DMS53 treated with DMSO at 0.1 percent for 48 hours (cell line): ENCODE measurements at regions not wholly inside any gene's neighbourhood (a gene's known extent, or its start where the extent isn't known, plus 50 kb on each side); places are given as distances from the start of the nearest gene placed in this dataset.

Source experiments
- DNase-seq: peaks from one replicate; lab custom pipeline; 2025; ENCODE audit not compliant: unreplicated experiment; lab: John Stamatoyannopoulos, UW

DNA sequence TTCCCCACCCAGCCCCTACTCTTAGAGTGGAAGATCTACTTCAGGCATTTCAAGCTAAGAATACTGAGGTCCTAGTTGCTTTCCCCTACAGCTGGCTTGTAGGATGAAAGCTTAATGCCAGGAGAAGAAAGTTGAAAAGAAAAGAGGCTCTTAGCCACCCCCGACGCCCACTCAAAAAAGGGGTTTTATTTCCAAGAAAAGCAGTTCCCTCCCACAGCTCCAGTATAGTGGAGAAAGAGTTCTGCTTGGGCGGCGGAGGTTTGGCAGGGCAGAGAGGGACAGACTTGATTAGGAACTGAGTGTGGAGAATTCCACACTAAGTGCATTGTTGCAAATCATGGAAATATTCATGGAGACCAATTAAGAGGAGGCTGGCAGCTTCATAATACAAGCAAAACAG is 470.9 kb downstream of the ETS1 start:
- no peak for DNase-seq

DNA sequence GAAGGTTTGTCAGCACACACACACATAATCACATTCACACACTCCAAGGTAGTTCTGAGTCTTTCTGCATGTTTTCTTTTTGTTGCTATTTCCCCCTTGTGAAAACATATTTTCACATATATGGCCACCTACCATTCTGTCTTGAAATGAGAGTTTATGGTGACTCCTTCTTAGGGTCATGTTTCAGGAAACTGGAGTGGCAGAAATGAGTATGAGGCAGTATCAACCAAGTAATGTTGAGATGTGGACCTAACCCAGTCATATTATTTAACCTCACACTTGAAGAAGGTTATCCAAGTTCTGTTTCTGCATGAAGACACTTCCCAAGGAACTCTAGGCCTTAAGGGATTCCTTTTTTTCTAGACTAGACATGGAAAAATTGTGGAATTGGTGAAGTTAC is 481.4 kb downstream of the ETS1 start:
- DNase-seq: no peak

DNA sequence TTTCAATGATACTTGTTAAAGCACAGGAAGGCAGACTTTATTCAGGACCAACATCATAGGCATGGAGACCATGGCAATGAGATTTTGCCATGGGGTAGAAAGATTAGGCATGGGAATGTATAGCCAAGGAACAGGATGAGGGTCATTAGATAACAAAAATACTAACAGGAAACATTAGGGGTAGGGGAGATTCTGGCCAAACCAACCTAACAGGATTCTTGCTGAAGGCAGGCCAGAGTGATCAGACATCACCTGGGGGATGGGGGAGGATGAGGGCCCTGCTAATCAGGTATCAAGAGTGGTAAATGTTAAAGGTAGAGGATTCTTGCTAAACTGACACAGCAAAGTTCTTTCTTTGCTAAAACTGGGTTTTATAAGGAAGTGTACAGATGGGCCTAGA is 481.8 kb downstream of the ETS1 start:
- DNase-seq: no peak

DNA sequence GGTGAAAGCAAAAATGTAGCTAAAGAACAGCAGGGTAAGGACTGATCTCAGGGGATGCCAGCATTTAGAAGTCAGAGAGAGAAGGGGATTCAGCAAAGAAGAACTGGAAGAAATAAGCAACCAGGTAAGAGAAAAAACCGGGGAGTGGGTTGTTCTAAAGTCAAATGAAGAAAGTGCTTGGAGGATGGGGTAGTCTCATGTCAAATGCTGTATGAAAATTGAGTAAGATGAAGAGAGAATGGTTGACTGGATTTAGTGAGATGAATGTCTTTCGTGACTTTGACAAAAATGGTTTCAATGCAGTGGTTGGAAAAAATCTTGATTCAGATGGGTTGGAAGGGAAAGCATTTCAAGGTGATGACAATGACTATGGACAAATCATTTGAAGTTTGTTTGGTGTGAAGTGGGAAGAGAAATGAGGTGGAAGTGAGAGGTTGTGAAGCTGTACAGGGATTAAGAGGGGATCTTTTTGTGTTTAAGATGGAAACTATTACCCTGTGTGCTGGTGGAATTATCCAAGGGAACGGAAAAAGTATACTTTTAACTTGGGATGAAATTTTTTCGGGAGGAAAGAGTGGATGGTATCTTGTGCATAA is 484.0 kb downstream of the ETS1 start:
- no peak for DNase-seq

DNA sequence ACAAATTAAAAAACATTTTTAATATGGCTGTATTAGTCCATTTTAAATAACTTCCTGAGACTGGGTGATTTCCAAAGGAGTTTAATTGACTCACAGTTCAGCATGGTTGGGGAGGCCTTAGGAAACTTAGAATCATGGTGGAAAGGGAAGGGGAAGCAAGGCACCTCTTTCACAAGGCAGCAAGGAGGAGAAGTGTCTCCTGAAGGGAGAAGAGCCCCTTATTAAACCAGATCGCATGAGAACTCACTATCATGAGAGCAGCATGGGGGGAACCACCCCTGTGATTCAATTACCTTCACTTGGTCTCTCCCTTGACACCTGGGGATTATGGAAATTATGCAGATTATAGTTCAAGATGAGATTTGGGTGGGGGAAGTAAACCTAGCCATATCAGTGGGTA is 488.6 kb downstream of the ETS1 start:
- DNase-seq: no peak

DNA sequence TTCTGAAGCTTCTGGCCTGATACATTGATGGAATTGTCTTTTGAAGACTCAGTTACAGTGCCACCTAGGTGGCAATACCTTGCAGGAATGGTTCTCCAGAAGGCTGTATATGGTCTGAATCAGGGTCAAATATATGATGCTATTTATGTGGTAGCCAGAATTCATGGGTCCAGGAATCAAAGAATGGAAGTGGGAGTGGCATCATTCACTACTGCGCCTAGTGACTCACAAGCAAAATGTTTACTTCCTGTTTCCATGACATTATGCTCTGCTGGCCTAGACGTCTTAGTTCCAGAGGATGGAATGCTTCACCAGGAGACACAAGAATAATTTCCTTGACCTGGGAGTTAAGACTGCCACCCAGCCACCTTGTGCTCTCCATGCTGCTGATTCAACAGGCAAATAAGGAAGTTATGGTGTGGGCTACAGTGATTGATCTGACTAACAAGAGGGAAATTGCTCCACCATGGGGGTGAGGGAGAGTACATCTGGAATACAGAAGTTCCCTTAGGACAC is 491.8 kb downstream of the ETS1 start:
- peak; percentile 46 for DNase-seq

DNA sequence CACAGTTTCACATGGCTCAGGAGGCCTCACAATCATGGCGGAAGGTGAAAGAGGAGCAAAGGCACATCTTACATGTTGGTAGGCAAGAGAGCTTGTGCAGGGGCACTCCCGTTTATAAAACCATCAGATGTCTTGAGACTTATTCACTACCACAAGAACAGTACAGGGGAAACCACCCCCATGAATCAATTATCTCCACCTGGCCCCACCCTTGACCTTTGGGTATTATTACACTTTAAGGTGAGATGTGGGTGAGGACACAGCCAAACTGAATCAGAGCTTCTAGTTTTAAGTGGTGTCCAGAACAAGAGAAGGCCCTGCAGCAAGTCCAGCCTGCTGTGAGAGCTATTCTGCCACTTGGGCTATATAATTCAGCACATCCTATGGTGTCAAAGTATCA is 493.7 kb downstream of the ETS1 start:
- DNase-seq: no peak

DNA sequence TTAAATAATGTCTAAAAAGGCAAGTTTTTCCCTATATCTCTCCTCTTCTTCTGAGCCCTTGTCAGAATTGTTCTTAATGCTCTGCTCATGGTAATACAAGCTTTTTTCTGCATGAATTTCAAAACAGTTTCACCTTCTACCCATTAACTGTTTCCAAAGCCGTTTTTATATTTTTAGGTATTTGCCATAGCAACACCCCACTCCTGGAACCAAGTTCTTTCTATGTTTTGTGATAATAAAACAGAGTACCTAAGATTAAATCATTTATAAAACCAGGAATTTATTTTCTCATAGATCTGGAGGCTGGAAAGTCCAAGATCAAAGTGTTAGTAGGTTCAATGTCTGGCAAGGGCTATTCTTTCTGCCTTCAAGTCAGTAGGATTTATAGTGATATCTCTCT is 497.4 kb downstream of the ETS1 start:
- DNase-seq: no peak

DNA sequence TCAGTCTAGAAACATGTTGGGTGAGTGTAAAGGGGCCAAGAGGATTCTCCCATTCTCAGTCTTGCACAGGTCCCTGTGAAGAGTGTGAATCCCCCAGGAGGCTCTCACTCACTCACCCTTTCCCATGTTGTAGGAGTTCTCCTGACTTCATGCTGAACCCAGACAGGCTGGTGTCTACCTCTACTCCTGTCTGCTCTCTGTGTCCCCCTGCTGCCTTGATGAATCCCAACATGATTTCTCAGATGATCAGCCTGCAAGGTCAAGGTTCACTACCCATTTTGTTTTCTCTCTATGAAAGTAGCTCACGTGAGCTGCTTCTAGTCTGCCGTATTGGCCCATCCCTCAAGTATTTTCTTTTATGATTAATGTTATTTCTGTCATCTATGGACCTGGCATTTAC is 500.6 kb downstream of the ETS1 start:
- no peak for DNase-seq

DNA sequence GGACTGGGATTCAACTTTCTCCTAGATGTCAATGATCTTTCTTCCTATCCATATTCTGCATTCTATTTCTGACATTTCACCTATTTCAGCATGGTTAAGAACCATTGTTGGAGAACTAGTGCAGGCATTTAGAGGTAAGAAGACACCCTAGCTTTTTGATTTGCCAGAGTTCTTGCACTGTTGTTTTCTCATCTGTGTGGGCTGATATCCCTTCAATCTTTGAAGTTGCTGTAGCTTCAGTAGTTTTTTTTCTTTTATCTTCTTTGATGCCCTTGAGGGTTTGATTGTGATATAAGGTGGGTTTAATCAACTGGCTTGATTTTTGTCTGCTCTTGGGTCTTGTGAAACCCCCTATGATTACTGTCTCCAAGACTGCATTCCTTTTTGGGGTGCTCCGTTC is 502.1 kb downstream of the ETS1 start:
- DNase-seq: no peak

DNA sequence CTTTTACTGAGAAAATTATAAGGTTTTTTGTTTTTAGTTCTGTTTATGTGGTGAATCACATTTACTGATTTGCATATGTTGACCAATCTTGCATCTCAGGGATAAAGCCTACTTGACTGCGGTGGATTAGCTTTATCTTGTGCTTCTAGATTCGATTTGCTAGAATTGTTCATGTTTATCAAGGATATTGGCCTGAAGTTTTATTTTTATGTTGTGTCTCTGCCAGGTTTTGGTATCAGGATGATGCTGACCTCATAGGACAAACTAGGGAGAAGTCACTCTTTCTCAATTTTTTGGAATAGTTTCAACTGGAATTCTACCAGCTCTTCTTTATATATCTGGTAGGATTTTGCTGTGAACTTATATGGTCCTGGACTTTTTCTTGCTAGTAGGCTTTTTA is 504.8 kb downstream of the ETS1 start:
- no peak for DNase-seq

DNA sequence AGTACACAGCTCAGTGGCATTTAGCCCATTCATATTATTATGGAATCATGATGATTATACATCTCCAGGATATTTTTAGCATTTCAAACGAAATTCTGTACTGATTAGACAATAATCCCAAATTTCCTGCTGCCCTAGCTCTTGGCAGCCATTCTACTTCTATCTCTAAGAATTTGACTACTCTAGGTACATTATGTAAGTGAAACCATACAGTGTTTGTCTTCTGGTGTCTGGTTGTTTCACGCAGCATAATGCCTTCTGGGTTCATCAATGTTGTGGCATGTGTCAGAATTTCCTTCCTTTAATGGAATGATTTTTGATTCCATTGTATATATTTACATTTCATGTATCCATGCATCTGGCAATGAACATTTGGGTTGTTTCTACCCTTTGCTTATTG is 517.7 kb downstream of the ETS1 start:
- no peak for DNase-seq

DNA sequence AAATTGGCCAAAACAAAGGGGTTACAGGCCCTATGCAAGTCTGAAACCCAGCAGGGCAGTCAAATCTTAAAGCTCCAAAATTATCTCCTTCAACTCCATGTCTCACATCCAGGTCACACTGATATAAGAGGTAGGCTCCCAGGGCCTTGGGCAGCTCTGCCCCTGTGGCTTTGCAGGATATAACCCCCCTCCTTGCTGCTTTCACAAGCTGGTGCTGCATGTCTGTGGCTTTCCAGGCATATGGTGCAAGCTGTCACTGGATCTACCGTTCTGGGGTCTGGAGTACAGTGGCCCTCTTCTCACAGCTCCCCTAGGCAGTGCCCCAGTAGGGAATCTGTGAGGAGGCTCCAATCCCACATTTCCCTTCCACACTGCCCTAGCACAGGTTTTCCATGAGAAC is 519.6 kb downstream of the ETS1 start:
- DNase-seq: no peak

DNA sequence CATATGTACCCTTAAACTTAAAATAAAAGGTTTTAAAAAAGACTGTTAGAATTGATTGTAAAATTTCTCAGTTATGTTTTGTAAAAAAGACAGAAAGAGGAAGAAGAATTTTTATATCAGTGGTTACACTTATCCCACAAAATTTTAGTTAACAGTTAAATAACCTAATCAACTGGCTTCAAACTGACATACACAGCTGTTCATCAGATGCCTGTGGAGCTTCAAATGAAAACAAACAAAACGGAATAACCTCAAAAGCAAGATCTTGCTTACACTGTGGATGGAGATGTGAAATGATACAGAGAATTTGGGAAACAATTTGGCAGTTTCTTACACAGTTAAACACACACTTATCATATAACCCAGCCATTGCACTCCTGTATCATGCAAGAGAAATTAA is 521.0 kb downstream of the ETS1 start:
- no peak for DNase-seq

DNA sequence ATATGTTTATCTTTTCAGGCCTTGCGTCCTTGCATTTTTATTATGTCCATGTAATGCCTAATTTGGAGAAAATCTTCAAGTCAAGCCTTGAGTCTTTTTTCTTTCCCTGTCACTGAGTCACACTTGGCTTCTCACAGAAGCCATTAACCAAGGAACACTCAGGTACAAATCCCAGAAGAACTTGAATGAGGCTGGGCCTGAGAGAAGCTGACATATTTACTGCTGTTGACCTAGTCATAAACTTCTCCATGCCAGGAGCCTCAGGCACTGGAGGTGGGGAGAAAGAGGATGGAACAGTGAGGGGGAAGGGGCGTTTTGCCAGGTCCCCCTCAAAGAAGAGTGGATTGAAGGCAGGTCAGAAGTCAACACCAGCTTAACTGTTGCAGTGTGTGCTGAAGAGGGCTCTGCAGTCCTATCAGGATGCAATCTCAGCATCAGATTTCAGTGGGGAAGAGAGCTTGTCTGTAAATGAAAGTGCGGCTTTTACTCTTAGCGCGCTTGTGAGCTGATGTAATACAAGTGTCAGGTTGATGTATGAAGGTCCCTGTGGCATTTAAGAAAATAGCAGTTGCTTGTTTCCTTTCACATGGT is 526.0 kb downstream of the ETS1 start:
- DNase-seq: no peak

DNA sequence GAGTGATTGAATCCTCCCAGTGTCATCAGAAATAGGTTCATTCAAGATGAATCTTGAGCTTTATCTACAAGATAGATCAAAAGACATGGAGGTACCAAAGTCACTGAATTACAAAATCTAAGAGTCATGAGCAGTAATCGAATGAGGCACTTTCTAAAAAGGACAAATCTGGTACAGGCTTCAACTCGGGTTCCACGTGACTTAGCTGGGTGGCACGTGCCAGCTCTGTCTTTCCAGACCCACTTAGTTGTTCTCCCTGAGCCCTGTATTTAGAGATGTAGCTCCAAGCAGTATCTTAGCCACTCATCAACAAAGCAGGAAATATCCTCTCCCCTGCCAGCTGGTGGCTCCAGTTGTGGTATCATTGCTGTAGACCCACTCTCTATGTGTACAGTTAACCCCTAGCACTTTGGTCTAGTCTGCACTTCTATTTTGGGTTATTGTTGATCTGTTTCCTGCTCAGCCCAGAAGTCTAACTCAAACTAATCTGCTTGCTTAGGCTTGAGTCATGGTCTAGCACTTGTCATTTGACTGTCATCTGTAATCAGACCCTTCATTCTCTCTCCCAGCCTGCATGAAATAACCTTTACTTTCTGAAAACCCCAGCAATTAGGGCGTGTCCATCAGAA is 528.7 kb downstream of the ETS1 start:
- peak; percentile 25 for DNase-seq

DNA sequence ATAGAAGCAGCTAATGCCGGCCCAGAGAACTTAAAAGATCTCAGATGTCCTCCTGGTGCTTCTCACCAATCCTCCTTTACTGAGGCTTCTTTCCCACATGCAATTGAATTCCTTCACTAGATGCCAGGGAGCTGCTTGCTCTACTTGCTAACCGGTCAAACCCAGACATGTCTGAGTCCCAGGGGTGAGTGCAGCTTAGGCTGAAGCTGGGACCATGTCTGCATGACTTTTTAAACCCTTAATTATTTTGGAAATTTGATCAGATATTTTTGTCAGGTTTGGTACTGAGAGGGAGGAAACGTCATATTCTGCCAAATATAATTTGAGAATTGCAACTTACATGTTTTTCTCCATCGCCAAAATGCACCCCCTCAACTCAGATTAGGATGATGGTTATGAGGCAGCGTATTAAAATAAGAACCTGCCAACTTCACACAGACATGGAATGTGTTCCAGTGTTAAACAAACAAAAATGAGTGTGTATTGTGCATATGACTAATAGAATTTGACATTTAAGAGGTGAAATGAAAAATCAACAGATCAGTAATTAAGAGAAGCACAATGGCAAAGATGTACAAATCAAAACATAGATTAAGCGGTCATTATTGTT is 529.5 kb downstream of the ETS1 start:
- DNase-seq: no peak

DNA sequence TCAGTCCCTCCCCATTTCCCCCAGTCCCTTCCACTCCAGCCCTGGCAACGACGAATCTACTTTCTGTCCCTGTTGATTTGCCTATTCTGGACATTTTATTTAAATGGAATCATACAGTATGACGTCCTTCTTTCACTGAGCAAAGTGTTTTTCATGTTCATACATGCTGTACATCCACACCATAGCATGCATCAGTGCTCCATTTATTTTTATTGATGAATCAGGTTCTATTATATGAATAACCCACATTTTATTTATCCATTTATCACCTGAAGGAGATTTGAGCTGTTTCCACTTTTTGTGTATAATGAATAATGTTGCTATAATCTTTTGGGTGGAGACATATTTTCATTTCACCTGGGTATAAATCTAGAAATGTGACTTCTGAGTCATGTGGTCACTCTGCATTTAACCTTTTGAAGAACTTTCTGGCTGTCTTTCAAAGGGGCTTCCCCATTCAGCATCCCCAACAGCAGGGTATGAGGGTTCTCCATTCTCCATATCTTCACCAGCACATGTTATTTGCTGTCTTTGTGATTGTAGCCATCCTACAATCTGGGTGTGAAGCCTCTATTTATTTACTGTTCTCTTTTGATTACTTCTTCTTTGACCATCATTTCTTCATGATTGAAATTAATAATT is 531.7 kb downstream of the ETS1 start:
- DNase-seq: no peak

DNA sequence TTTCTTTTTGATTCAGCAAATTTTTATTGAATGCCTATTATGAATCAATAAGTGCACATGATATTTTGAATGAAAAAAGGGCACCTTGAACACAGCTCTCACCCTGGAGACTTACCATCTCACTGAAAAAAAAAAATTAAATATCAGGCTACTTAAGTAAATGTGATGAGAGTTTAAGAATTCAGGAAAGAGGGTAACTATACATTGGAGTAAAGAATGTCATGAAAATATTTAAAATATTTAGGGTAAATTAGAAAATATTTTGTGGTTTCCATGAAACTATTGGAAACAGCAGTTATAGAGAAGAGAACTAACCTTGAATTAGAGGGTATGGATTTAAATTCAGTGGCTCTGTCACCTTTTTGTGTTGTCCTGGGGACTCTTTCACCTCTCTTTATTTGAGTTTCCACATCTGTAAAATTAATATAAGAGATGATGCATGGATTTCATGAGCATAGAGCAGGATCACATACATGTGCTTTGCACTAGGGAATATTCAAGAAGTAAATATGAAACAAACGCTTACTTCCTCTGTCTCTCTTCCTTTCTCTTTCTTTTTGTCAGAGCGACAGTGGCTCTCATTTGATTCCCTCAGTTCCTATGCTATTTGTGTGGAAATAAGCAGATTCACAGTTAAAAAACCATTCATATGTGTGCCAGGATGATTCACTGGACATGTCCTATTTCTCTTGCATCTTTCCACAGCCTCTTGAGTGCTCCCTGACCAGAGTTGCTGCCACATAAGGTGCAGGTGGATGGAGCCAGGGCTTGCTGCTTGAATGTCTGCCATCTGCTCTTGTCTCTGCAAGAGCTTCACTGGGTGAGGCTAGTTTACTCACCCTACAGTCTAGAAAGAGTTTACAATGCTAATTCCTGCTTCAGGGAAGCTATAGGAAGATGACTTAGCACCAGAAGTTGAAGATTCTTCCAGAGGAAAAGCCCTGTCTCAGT is 533.1 kb downstream of the ETS1 start:
- no peak for DNase-seq

DNA sequence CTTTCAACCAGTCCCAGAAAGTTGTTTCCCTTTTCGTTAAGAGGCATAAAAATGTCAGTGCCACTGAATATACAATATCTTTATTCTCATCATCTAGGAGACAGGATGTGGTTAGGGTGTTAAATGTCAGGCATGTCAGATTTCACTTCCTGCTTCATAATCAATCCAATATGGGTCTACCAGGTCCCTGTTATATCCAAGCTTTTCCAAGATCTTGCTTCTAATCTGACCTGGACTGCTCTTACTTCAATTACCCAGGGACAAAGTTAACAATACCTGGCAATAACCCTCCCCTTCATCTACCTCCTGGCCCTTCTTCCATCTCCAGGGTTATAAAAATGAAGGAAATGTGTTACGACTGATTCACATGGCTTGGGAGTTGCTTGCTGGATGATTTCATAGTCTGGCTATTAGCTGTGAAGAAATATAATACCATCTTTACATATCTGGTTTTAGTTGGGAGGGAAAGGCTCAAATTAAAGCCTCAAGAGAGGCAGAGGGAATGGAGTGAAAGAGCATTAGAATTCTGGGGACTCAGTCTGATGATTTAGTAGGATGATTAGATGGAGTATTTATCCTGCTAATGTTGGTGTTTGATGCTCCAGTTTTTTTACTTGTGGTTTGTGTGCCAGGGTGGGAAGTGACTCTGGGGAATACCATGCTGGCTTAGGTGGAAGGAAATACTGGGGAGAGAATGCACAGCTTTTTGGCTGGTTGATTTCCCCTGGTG is 534.3 kb downstream of the ETS1 start:
- DNase-seq: peak; percentile 29
